ENCODE measurements at regions not wholly inside any gene's neighbourhood (a gene's known extent, or its start where the extent isn't known, plus 50 kb on each side); places are given as distances from the start of the nearest gene placed in this dataset.

DNA sequence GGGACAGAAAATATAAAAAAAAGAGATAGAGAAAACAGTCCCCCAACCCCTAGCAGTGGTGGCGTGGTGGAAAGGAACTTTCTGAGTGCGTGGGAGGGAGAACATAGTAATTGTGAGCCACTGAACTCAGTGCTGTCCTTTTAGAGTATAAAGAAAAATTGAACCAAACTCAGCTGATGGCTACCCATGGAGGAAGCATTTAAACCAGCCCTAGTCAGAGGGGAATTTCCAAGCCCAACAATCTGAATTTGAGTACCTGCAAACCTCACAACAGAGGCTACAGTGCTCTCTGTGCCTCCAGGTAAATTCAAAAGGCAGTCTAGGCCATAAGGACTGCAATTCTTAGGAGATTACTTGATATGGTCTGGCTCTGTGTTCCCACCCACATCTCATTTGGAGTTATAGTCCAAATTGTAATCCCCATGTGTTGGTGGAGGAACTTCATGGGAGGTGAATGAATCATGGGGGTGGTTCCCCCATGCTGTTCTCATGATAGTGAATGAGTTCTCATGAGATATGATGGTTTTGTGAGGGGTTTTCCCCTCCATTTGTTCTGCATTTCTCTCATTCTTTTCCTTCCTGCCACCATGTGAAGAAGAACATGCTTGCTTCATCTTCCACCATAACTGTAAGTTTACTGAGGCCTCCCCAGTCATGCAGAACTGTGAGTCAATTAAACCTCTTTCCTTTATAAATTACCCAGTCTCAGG is 687.8 kb downstream of the FAM181B start:
- Histone ChIP-seq H3K4me1 (ENCODE audit: control insufficient read depth, insufficient read depth, low read length) (no peaks in the 10 kb centered on the region), H3K9me3 (ENCODE audit: control insufficient read depth, insufficient read depth, low read length) (peaks cover 5% of the 10 kb centered on the region; the same call in 1 of the 2 replicates), H3K23ac (ENCODE audit: low read depth, low read length) (no peak overlapping the region), H3K4me2 (ENCODE audit: low read depth, low read length) (no peak overlapping the region), H3K36me3 (ENCODE audit: control insufficient read depth, insufficient read depth, low read length) (no peaks in the 10 kb centered on the region), H3K56ac (ENCODE audit: extremely low read depth, insufficient read depth, low read length) (no peak overlapping the region), H2AK9ac (replicated peaks; ENCODE audit: low read depth, low read length, poor library complexity) (no peak overlapping the region), H3K27me3 (ENCODE audit: control insufficient read depth, insufficient read depth, low read length) (no peaks in the 10 kb centered on the region), H3K9me1 (ENCODE audit: insufficient read depth, low read length) (no peaks in the 10 kb centered on the region), H3K4me3 (ENCODE audit: insufficient read depth, low read depth, low read length) (no peak overlapping the region), H4K8ac (ENCODE audit: low read depth in 2 of 2, low read length in 2 of 2) (no peak overlapping the region), H2BK20ac (ENCODE audit: low read depth, low read length) (no peak overlapping the region), H2BK5ac (ENCODE audit: low read depth, low read length, poor library complexity, severe bottlenecking) (no peak overlapping the region), H3K9ac (ENCODE audit: low read depth, low read length) (no peak overlapping the region), H3K18ac (ENCODE audit: low read depth, low read length) (no peak overlapping the region), H2AFZ (replicated peaks; ENCODE audit: low read length, poor library complexity) (no peak overlapping the region), H2AK5ac (ENCODE audit: low read depth, low read length) (no peak overlapping the region), H3K4ac (ENCODE audit: low read depth, low read length) (no peak overlapping the region), H4K20me1 (ENCODE audit: insufficient read depth, low read length) (no peaks in the 10 kb centered on the region), H3K79me1 (ENCODE audit: low read depth in 1 of 2, low read length in 2 of 2) (no peaks in the 10 kb centered on the region), H4K91ac (ENCODE audit: insufficient read depth, low read depth, low read length) (no peak overlapping the region), H3K27ac (ENCODE audit: insufficient read depth, low read length) (no peak overlapping the region), H2BK15ac (ENCODE audit: low read depth, low read length) (no peak overlapping the region), H4K5ac (ENCODE audit: low read depth, low read length) (no peak overlapping the region), H3K14ac (replicated peaks; ENCODE audit: low read depth, low read length) (no peak overlapping the region), H2BK120ac (ENCODE audit: low read depth, low read length) (no peak overlapping the region)
- ChIA-PET CTCF (no interaction called here), POLR2A (ENCODE audit: unreplicated experiment) (no interaction called here)
- dilution Hi-C loops (cut with HindIII; ENCODE audit: low sequenced_read_pairs, unreplicated experiment) (no loop called here), intact Hi-C loops (cut with micrococcal nuclease) (no loop called here), in situ Hi-C loops (cut with MboI; ENCODE audit: low sequenced_read_pairs) (no loop called here)
- no CpG with 5 or more reads among the region's 2 CpGs for WGBS, 2 experiments (ENCODE audit: extremely low coverage in 2 of 2, insufficient read length in 1 of 2)
- ATAC-seq (ENCODE audit: low read depth) (no peak), DNase-seq (no peak)
- no TSS peak for BruUV-seq (replicated peaks)
- TF ChIP-seq ELK1 (IDR thresholded peaks at IDR 0.05; ENCODE audit: borderline replicate concordance, low read depth, low read length) (no peak), MXI1 (IDR thresholded peaks at IDR 0.05; ENCODE audit: borderline replicate concordance, low read depth, low read length) (no peak), BHLHE40 (IDR thresholded peaks at IDR 0.05; ENCODE audit: low read depth, low read length) (no peak), RAD21 (IDR thresholded peaks at IDR 0.05; ENCODE audit: low read length) (no peak)
